ENCODE measurements at regions not wholly inside any gene's neighbourhood (a gene's known extent, or its start where the extent isn't known, plus 50 kb on each side); places are given as distances from the start of the nearest gene placed in this dataset.
"Not testable (repeated sequence)": the region's sequence is repeated elsewhere in the genome, so short reads cannot be mapped to it uniquely, and the experiment has no call there.

DNA sequence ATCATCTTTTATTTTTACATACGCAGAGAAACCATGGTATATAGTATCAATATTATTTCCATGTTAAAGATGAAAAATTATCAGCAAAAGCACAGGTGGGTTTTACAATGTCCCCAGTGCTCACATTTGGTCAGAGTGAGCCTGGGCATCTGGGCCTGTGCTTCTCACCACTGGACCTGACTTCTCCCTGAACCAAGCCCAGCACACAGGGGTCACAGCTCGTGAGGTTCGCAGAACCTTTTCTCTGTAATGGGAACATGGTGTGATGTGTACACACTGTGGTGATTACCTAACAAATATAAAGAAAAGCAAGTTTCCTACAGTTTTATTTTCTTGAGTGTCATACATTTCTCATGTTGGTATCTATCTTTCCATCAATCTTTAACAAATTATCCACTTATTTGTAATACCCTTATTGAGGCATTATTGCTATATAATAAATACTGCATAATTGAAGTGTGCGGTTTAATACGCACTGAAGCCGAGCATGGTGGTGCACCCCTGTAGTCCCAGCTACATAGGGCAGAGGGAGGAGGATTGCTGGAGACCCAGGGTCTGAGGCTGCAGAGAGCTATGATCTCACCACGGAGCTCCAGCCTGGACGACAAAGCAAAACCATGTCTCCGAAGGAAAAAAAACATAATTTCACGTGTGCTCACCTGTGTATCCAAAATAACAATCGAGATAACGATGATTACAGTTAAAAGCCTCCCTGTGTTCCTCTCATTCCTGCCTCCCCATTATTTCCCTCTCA lies 743.2 kb downstream of the TMEM121 start:
- no peak for DNase-seq
- Histone ChIP-seq H3K27me3 (replicated peaks; ENCODE audit: control insufficient read depth, insufficient read depth, low read length) (no peaks in the 10 kb centered on the region), H3K36me3 (ENCODE audit: control insufficient read depth, insufficient read depth, low read length) (no peaks in the 10 kb centered on the region), H3K4me3 (ENCODE audit: low read depth, low read length) (no peak overlapping the region), H3K9me3 (no peaks in the 10 kb centered on the region), H3K4me1 (no peaks in the 10 kb centered on the region)
- POLR2A ChIA-PET, result no interaction called here
- H3K36me3 Mint-ChIP-seq (ENCODE audit: insufficient read depth, unreplicated experiment), result no peaks in the 10 kb centered on the region
- intact Hi-C loops (cut with micrococcal nuclease; ENCODE audit: unreplicated experiment), result no loop called here
- CTCF ChIA-PET, result no interaction called here
- no peaks in the 10 kb centered on the region for H3K9me3 Mint-ChIP-seq (ENCODE audit: unreplicated experiment)
- no peak overlapping the region for H3K27ac Mint-ChIP-seq (ENCODE audit: unreplicated experiment)
- peaks cover 12% of the 10 kb centered on the region for H3K27me3 Mint-ChIP-seq (ENCODE audit: insufficient read depth, unreplicated experiment)
- TF ChIP-seq CTCF (IDR thresholded peaks at IDR 0.05; ENCODE audit: insufficient read depth in 1 of 2, low read depth in 1 of 2, low read length in 1 of 2, severe bottlenecking in 1 of 2, unreplicated experiment in 1 of 2), result no peak
- BruUV-seq (replicated peaks), result no TSS peak
- no peaks in the 10 kb centered on the region for H3K4me1 Mint-ChIP-seq (ENCODE audit: low read depth, unreplicated experiment)
- H3K4me3 Mint-ChIP-seq (ENCODE audit: unreplicated experiment), result no peak overlapping the region

DNA sequence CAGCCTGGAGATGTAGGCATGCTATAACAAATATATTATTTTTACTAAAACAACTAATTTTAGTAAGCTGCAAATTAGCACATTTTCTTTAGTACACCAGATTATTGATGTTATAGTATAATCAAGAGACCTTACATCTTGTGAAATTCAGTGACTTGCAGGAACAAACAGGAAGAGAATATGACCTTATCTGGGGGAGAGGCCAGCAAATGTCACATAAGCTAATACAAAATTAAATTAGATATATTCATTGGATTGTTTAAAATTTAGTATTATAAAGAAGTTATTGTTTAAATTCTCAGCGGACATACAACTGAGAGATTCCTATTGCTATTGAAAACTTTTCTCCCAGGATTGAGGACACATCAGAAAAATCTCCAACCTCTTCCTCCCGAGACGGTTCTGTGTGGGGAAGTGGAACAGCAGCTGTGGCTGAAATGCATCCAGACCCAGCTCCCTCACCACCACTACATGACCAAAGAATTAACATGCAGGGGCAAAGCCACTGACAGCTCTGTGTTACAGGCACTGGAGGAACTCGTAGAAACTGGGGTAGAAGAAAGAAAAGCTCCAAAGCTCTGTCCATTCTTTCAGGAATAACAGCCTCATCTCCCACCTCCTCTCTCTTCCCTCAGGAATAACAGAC lies 744.2 kb downstream of the TMEM121 start:
- H3K27me3 ChIP-seq (replicated peaks; ENCODE audit: control insufficient read depth, insufficient read depth, low read length); H3K4me1 ChIP-seq; H3K27ac Mint-ChIP-seq (ENCODE audit: unreplicated experiment); CTCF ChIA-PET; H3K36me3 Mint-ChIP-seq (ENCODE audit: insufficient read depth, unreplicated experiment); H3K4me3 Mint-ChIP-seq (ENCODE audit: unreplicated experiment); intact Hi-C loops (cut with micrococcal nuclease; ENCODE audit: unreplicated experiment); H3K36me3 ChIP-seq (ENCODE audit: control insufficient read depth, insufficient read depth, low read length); BruUV-seq (replicated peaks); POLR2A ChIA-PET; DNase-seq; H3K4me3 ChIP-seq (ENCODE audit: low read depth, low read length); H3K9me3 Mint-ChIP-seq (ENCODE audit: unreplicated experiment); H3K4me1 Mint-ChIP-seq (ENCODE audit: low read depth, unreplicated experiment); H3K9me3 ChIP-seq: not testable (repeated sequence)
- peaks cover 11% of the 10 kb centered on the region for H3K27me3 Mint-ChIP-seq (ENCODE audit: insufficient read depth, unreplicated experiment)

GRCh38 chr14:106276326-106277267 lies 750.2 kb downstream of the TMEM121 start:
- intact Hi-C loops (cut with micrococcal nuclease; ENCODE audit: unreplicated experiment), result no loop called here
- Mint-ChIP-seq H3K36me3 (ENCODE audit: insufficient read depth, unreplicated experiment) (no peaks in the 10 kb centered on the region), H3K27ac (ENCODE audit: unreplicated experiment) (no peak overlapping the region), H3K4me3 (ENCODE audit: unreplicated experiment) (no peak overlapping the region), H3K4me1 (ENCODE audit: low read depth, unreplicated experiment) (peaks cover 7% of the 10 kb centered on the region), H3K9me3 (ENCODE audit: unreplicated experiment) (no peaks in the 10 kb centered on the region), H3K27me3 (ENCODE audit: insufficient read depth, unreplicated experiment) (peaks cover 6% of the 10 kb centered on the region)
- Histone ChIP-seq H3K27me3 (replicated peaks; ENCODE audit: control insufficient read depth, insufficient read depth, low read length) (no peaks in the 10 kb centered on the region), H3K36me3 (ENCODE audit: control insufficient read depth, insufficient read depth, low read length) (no peaks in the 10 kb centered on the region), H3K4me1 (peaks cover 5% of the 10 kb centered on the region; the same call in 1 of the 2 replicates), H3K9me3 (no peaks in the 10 kb centered on the region), H3K4me3 (ENCODE audit: low read depth, low read length) (no peak overlapping the region)
- no TSS peak for BruUV-seq (replicated peaks)
- ChIA-PET POLR2A (no interaction called here), CTCF (interaction anchor here (0.6 to 1.1 kb wide), 2 partner anchors 44 to 140 kb away, joined by 3 read pairs; no protein-coding TSS in a partner anchor)
- no peak for DNase-seq
- no peak for TF ChIP-seq CTCF (IDR thresholded peaks at IDR 0.05; ENCODE audit: insufficient read depth in 1 of 2, low read depth in 1 of 2, low read length in 1 of 2, severe bottlenecking in 1 of 2, unreplicated experiment in 1 of 2)
